B cell (primary cell): ENCODE measurements at regions not wholly inside any gene's neighbourhood (a gene's known extent, or its start where the extent isn't known, plus 50 kb on each side); places are given as distances from the start of the nearest gene placed in this dataset.

Experiments
- EZH2 ChIP-seq: IDR thresholded peaks from 2 replicates; pipeline ENCODE4 v1.6.1; 2012; ENCODE audit warnings: borderline replicate concordance, low read depth, mild to moderate bottlenecking, moderate library complexity, low read length; ENCODE audit not compliant: insufficient read depth, poor library complexity, severe bottlenecking
- TF ChIP-seq, protein P1 (sequence below): fragments of 200-600 bp; IDR thresholded peaks from one replicate; pipeline ENCODE4 v1.8.0; 2022; ENCODE audit warnings: antibody characterized with exemption, mild to moderate bottlenecking

DNA sequence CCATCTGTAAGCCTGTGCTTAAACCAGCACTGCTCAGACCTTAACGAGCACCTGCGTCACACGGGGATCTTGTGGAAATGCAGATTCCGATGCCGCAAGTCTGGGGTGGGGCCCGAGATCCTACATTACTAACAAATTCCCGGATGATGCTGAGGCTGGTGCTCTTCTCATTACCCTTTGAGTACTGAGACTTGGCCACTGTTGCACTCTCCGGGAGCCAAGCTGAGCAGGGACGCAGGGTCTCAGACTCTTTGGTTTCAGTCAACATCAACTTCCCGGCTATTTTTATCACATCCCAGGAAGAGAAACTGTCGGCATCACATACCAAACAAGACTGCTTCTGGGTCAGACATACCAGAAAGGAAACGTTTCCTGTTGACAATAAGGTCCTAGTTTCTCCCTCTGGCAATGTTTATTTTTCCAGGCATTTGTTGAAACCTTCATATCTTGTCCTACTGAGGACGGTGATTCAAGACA lies 276.6 kb downstream of the SHQ1 start:
- TF ChIP-seq EZH2 = no peak
- TF ChIP-seq, protein P1, sequence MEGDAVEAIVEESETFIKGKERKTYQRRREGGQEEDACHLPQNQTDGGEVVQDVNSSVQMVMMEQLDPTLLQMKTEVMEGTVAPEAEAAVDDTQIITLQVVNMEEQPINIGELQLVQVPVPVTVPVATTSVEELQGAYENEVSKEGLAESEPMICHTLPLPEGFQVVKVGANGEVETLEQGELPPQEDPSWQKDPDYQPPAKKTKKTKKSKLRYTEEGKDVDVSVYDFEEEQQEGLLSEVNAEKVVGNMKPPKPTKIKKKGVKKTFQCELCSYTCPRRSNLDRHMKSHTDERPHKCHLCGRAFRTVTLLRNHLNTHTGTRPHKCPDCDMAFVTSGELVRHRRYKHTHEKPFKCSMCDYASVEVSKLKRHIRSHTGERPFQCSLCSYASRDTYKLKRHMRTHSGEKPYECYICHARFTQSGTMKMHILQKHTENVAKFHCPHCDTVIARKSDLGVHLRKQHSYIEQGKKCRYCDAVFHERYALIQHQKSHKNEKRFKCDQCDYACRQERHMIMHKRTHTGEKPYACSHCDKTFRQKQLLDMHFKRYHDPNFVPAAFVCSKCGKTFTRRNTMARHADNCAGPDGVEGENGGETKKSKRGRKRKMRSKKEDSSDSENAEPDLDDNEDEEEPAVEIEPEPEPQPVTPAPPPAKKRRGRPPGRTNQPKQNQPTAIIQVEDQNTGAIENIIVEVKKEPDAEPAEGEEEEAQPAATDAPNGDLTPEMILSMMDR = no peak
